ENCODE measurements at regions not wholly inside any gene's neighbourhood (a gene's known extent, or its start where the extent isn't known, plus 50 kb on each side); places are given as distances from the start of the nearest gene placed in this dataset.

GRCh38 chr7:155138204-155138603 is 68.1 kb downstream of the HTR5A start:
- ChIA-PET POLR2A (no interaction called here), CTCF (no interaction called here)
- no peaks in the 10 kb centered on the region for H3K9me3 Mint-ChIP-seq
- no peaks in the 10 kb centered on the region for H3K4me1 Mint-ChIP-seq
- peaks cover 3% of the 10 kb centered on the region for H3K27me3 Mint-ChIP-seq
- no peak overlapping the region for H3K27ac Mint-ChIP-seq
- no peak overlapping the region for H3K4me3 Mint-ChIP-seq
- H3K36me3 Mint-ChIP-seq (ENCODE audit: low read depth), result no peaks in the 10 kb centered on the region
- no peak for DNase-seq

DNA sequence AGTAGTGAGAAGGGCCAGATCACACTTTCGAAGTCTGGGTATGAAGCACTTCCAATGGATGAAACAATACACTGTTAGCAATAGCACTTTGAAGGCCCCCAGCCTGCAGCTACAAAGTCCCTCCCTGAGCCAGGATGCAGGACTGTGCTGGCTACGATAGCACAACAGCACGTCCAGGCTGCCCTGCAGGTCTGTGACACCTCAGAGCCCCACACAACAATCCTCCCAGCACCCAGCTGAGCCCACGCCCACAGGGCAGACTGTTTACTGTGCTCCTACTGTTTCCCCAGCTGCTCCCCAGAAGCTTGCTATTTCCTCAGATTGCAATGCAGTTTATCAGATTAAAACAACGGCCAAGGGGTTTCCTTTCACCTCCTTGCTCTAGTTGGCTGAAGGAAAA is 71.4 kb downstream of the HTR5A start:
- DNase-seq, result no peak
- H3K27ac Mint-ChIP-seq, result no peak overlapping the region
- CTCF ChIA-PET, result no interaction called here
- H3K9me3 Mint-ChIP-seq, result no peaks in the 10 kb centered on the region
- peaks cover 3% of the 10 kb centered on the region for H3K27me3 Mint-ChIP-seq
- H3K4me3 Mint-ChIP-seq, result no peak overlapping the region
- H3K4me1 Mint-ChIP-seq, result no peaks in the 10 kb centered on the region
- POLR2A ChIA-PET, result no interaction called here
- no peaks in the 10 kb centered on the region for H3K36me3 Mint-ChIP-seq (ENCODE audit: low read depth)

- ChIA-PET CTCF (no interaction called here), POLR2A (no interaction called here)
- Mint-ChIP-seq H3K27me3 (peaks cover 7% of the 10 kb centered on the region), H3K4me1 (no peaks in the 10 kb centered on the region), H3K36me3 (ENCODE audit: low read depth) (no peaks in the 10 kb centered on the region), H3K9me3 (no peaks in the 10 kb centered on the region), H3K27ac (no peak overlapping the region), H3K4me3 (no peak overlapping the region)
- no peak for DNase-seq
These were observed 73.3 kb downstream of the HTR5A start for GRCh38 chr7:155143381-155143780.

GRCh38 chr7:155144371-155144770 is 74.2 kb downstream of the HTR5A start:
- Mint-ChIP-seq H3K27me3 (peaks cover 7% of the 10 kb centered on the region), H3K27ac (no peak overlapping the region), H3K9me3 (no peaks in the 10 kb centered on the region), H3K36me3 (ENCODE audit: low read depth) (no peaks in the 10 kb centered on the region), H3K4me3 (no peak overlapping the region), H3K4me1 (no peaks in the 10 kb centered on the region)
- no peak for DNase-seq
- ChIA-PET POLR2A (no interaction called here), CTCF (no interaction called here)

DNA sequence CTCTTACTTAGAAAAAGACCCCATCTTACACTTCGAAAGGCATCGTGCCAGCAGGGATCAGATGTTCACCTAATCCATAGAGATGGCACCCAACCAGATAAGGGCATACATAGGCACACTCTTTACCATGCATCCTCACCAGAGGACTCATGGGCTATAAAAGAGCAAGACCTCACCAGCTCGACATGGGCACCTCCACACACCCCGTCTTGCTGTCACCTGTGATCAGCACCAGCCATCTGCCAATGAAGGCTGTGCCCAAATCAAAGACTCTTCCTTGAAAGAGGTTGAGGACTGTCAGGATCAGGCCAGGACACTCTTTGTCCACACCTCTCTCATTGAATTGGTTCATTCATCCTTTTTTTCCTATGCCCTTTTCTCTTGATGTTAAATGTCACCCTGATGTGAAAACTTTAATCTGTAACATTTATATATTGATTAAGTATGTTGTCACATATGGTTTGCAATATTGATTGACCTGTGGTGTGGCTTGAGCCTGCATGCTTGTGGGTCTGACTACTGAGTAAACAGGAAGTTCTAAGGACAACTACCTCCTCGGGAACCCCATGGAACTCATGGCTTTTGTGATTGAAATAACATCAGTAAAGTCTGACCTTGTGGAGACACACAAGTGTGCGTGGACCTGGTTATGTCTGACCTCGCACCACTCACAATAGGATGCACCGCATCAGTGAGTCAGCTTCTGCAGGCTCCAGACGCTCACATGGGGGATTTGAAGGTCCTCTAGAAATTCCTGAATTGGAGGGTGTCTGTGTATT is 75.5 kb downstream of the HTR5A start:
- H3K27ac Mint-ChIP-seq, result no peak overlapping the region
- POLR2A ChIA-PET, result no interaction called here
- peaks cover 2% of the 10 kb centered on the region for H3K9me3 Mint-ChIP-seq
- CTCF ChIA-PET, result no interaction called here
- no peaks in the 10 kb centered on the region for H3K4me1 Mint-ChIP-seq
- H3K27me3 Mint-ChIP-seq, result peaks cover 7% of the 10 kb centered on the region
- DNase-seq, result no peak
- H3K4me3 Mint-ChIP-seq, result no peak overlapping the region
- H3K36me3 Mint-ChIP-seq (ENCODE audit: low read depth), result no peaks in the 10 kb centered on the region

GRCh38 chr7:155147172-155147571 is 77.0 kb downstream of the HTR5A start:
- H3K27ac Mint-ChIP-seq, result no peak overlapping the region
- H3K36me3 Mint-ChIP-seq (ENCODE audit: low read depth), result no peaks in the 10 kb centered on the region
- no peaks in the 10 kb centered on the region for H3K4me1 Mint-ChIP-seq
- peaks cover 4% of the 10 kb centered on the region for H3K9me3 Mint-ChIP-seq
- CTCF ChIA-PET, result interaction anchor here (1.0 to 1.1 kb wide), 2 partner anchors 58 to 399 kb away, joined by 3 to 5 read pairs; no protein-coding TSS in a partner anchor
- DNase-seq, result no peak
- peaks cover 4% of the 10 kb centered on the region for H3K27me3 Mint-ChIP-seq
- POLR2A ChIA-PET, result no interaction called here
- no peak overlapping the region for H3K4me3 Mint-ChIP-seq

DNA sequence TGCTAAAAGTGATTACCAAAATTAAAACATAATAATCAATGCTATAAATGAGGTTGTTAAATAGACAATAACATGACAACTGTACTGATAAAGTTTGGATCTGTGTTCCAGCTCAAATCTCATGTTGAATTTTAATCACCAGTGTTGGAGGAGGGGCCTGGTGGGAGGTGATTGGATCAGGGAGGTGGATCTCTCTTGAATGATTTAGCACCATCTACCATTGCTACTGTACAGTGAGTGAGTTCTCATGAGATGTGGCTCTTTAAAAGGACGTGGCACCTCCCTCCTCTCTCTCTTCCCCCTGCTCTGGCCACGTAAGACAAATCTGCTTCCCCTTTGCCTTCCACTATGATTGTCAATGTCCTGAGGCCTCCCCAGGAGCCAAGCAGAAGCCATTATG is 77.5 kb downstream of the HTR5A start:
- no peak overlapping the region for H3K4me3 Mint-ChIP-seq
- no peaks in the 10 kb centered on the region for H3K4me1 Mint-ChIP-seq
- peaks cover 4% of the 10 kb centered on the region for H3K27me3 Mint-ChIP-seq
- ChIA-PET POLR2A (no interaction called here), CTCF (interaction anchor here (1.0 to 1.1 kb wide), 2 partner anchors 58 to 398 kb away, joined by 3 to 5 read pairs; no protein-coding TSS in a partner anchor)
- H3K27ac Mint-ChIP-seq, result no peak overlapping the region
- DNase-seq, result no peak
- H3K36me3 Mint-ChIP-seq (ENCODE audit: low read depth), result no peaks in the 10 kb centered on the region
- H3K9me3 Mint-ChIP-seq, result peaks cover 4% of the 10 kb centered on the region

GRCh38 chr7:155153676-155154075 is 83.6 kb downstream of the HTR5A start:
- no peak for DNase-seq
- Mint-ChIP-seq H3K27ac (no peak overlapping the region), H3K4me1 (no peaks in the 10 kb centered on the region), H3K9me3 (peaks cover 6% of the 10 kb centered on the region), H3K36me3 (ENCODE audit: low read depth) (no peaks in the 10 kb centered on the region), H3K27me3 (peaks cover 4% of the 10 kb centered on the region), H3K4me3 (no peak overlapping the region)
- POLR2A ChIA-PET, result no interaction called here
- CTCF ChIA-PET, result no interaction called here

GRCh38 chr7:155154586-155154985 is 84.5 kb downstream of the HTR5A start:
- CTCF ChIA-PET, result no interaction called here
- Mint-ChIP-seq H3K4me3 (no peak overlapping the region), H3K27ac (no peak overlapping the region), H3K36me3 (ENCODE audit: low read depth) (no peaks in the 10 kb centered on the region), H3K9me3 (peaks cover 6% of the 10 kb centered on the region), H3K4me1 (no peaks in the 10 kb centered on the region), H3K27me3 (peaks cover 4% of the 10 kb centered on the region)
- DNase-seq, result no peak
- POLR2A ChIA-PET, result no interaction called here

GRCh38 chr7:155161690-155162089 is 91.6 kb downstream of the HTR5A start:
- Mint-ChIP-seq H3K4me1 (no peaks in the 10 kb centered on the region), H3K36me3 (ENCODE audit: low read depth) (no peaks in the 10 kb centered on the region), H3K4me3 (no peak overlapping the region), H3K9me3 (no peaks in the 10 kb centered on the region), H3K27me3 (peaks cover 23% of the 10 kb centered on the region), H3K27ac (no peak overlapping the region)
- ChIA-PET POLR2A (no interaction called here), CTCF (no interaction called here)
- DNase-seq, result no peak

DNA sequence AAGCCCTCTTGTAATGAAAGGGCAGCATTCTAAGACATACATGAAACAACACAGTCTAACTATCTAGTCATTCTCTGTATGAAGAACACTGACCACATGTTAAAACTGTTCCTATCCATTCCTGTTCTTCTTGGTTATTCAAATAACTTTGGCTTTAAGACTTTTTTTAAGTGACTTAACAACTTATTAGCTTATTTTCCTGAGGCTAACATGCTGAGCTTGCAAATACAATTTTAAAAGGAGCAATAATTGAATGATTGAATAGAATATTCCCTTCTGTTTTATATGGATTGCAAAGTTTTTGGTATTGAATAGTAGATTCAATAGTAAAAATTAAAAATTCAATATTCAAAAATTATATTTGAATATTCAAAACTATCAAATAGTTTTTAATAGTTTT is 92.3 kb downstream of the HTR5A start:
- Mint-ChIP-seq H3K27me3 (peaks cover 23% of the 10 kb centered on the region), H3K9me3 (no peaks in the 10 kb centered on the region), H3K4me1 (no peaks in the 10 kb centered on the region), H3K36me3 (ENCODE audit: low read depth) (no peaks in the 10 kb centered on the region), H3K4me3 (no peak overlapping the region), H3K27ac (no peak overlapping the region)
- DNase-seq, result no peak
- ChIA-PET POLR2A (no interaction called here), CTCF (no interaction called here)

- CTCF ChIA-PET, result no interaction called here
- Mint-ChIP-seq H3K4me1 (no peaks in the 10 kb centered on the region), H3K9me3 (no peaks in the 10 kb centered on the region)
These were observed 93.6 kb downstream of the HTR5A start for GRCh38 chr7:155163696-155164095.

GRCh38 chr7:155164316-155164715 is 94.2 kb downstream of the HTR5A start:
- CTCF ChIA-PET, result no interaction called here
- DNase-seq, result no peak
- Mint-ChIP-seq H3K9me3 (no peaks in the 10 kb centered on the region), H3K4me1 (no peaks in the 10 kb centered on the region), H3K4me3 (no peak overlapping the region), H3K27me3 (peaks cover 23% of the 10 kb centered on the region), H3K27ac (no peak overlapping the region), H3K36me3 (ENCODE audit: low read depth) (no peaks in the 10 kb centered on the region)
- POLR2A ChIA-PET, result no interaction called here

More at GRCh38 chr7:155163696-155164095, 93.6 kb downstream of the HTR5A start:
- H3K4me3 Mint-ChIP-seq, result no peak overlapping the region
- DNase-seq, result no peak
- no peaks in the 10 kb centered on the region for H3K36me3 Mint-ChIP-seq (ENCODE audit: low read depth)
- no peak overlapping the region for H3K27ac Mint-ChIP-seq
- POLR2A ChIA-PET, result no interaction called here
- H3K27me3 Mint-ChIP-seq, result peaks cover 23% of the 10 kb centered on the region

GRCh38 chr7:155166108-155166507 is 96.0 kb downstream of the HTR5A start:
- H3K4me3 Mint-ChIP-seq, result no peak overlapping the region
- no peak for DNase-seq
- no peak overlapping the region for H3K27ac Mint-ChIP-seq
- no peaks in the 10 kb centered on the region for H3K4me1 Mint-ChIP-seq
- peaks cover 18% of the 10 kb centered on the region for H3K27me3 Mint-ChIP-seq
- no peaks in the 10 kb centered on the region for H3K36me3 Mint-ChIP-seq (ENCODE audit: low read depth)
- CTCF ChIA-PET, result interaction anchor here (0.9 kb wide), 1 partner anchor 435 kb away, joined by 3 read pairs; no protein-coding TSS in a partner anchor
- POLR2A ChIA-PET, result no interaction called here
- no peaks in the 10 kb centered on the region for H3K9me3 Mint-ChIP-seq
